Activated T-cell treated with anti-CD3 and anti-CD28 coated beads, Interleukin-2, amount 50 U/mL, for 4 hours (primary cell): ENCODE measurements at regions not wholly inside any gene's neighbourhood (a gene's known extent, or its start where the extent isn't known, plus 50 kb on each side); places are given as distances from the start of the nearest gene placed in this dataset.

Source experiments
- ATAC-seq, 2 donors: fragments of 200-7000 bp; cut with Tn5 transposase; one replicate each; pipeline ENCODE4 v1.10.0; 2021
- DNase-seq: peaks from one replicate; pipeline ENCODE4 v3.0.0-alpha.2; 2020
- H3K27me3 Mint-ChIP-seq: one replicate; pipeline ENCODE4 v1.8.0; 2021; ENCODE audit warnings: low read depth, mixed read lengths
- H3K36me3 Mint-ChIP-seq: one replicate; pipeline ENCODE4 v1.8.0; 2022; ENCODE audit warnings: mixed read lengths; ENCODE audit not compliant: insufficient read depth
- H3K4me1 Mint-ChIP-seq: one replicate; pipeline ENCODE4 v1.8.0; 2021; ENCODE audit warnings: low read depth, mixed read lengths
- H3K4me3 Mint-ChIP-seq: one replicate; pipeline ENCODE4 v1.8.0; 2021; ENCODE audit warnings: mild to moderate bottlenecking, moderate library complexity, mixed read lengths
- H3K9me3 Mint-ChIP-seq: one replicate; pipeline ENCODE4 v1.8.0; 2021; ENCODE audit warnings: mixed read lengths

- H3K9me3 Mint-ChIP-seq, result no peaks in the 10 kb centered on the region
- H3K4me3 Mint-ChIP-seq, result no peak overlapping the region
- H3K27me3 Mint-ChIP-seq, result peaks cover 23% of the 10 kb centered on the region
- no peaks in the 10 kb centered on the region for H3K4me1 Mint-ChIP-seq
- no peaks in the 10 kb centered on the region for H3K36me3 Mint-ChIP-seq
- no peak for ATAC-seq
- DNase-seq, result no peak
Measured at GRCh38 chr20:24181151-24181550, 192.6 kb upstream of the GGTLC1 start.

- no peaks in the 10 kb centered on the region for H3K4me1 Mint-ChIP-seq
- peaks cover 5% of the 10 kb centered on the region for H3K27me3 Mint-ChIP-seq
- H3K4me3 Mint-ChIP-seq, result no peak overlapping the region
- no peak for DNase-seq
- no peak for ATAC-seq
- peaks cover 15% of the 10 kb centered on the region for H3K9me3 Mint-ChIP-seq
- H3K36me3 Mint-ChIP-seq, result no peaks in the 10 kb centered on the region
Measured at GRCh38 chr20:24169256-24169655, 180.7 kb upstream of the GGTLC1 start.

DNA sequence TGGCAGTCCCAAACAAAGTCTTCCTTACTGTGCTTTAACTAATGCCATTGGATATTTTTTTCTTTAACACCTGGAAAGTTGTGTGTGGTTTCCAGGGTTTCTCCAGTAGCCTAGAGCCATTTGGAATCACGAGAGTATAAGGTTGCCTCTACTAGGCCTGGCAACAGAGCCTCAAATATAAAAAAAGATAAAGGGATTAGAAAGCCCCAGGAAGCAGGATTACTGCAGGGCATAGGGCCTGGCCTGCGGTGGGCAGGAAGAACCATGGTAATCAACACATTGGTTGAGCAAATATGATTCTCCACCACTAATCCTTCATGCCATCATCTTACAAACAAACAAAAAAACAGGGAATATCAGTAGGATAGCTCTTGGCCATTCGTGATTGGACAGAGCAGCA lies 177.8 kb upstream of the GGTLC1 start:
- Mint-ChIP-seq H3K4me3 (no peak overlapping the region), H3K27me3 (no peaks in the 10 kb centered on the region), H3K36me3 (no peaks in the 10 kb centered on the region), H3K4me1 (no peaks in the 10 kb centered on the region), H3K9me3 (no peaks in the 10 kb centered on the region)
- DNase-seq (no peak), ATAC-seq (no peak)

DNA sequence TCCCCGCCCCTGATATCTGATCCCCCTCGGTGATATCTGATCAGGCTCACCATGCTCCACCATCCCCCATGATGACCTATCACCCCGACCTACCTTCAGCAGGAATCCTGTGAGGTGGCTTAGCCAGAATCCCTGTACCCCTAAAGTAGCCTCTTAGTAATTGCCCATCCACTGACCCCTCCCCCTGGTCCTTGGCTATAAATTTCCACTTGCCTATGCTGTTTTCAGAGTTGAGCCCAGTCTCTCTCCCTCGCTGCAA lies 177.5 kb upstream of the GGTLC1 start:
- no peak for ATAC-seq

GRCh38 chr20:24165301-24166122 lies 176.9 kb upstream of the GGTLC1 start:
- Mint-ChIP-seq H3K27me3 (no peaks in the 10 kb centered on the region), H3K4me3 (no peak overlapping the region), H3K36me3 (no peaks in the 10 kb centered on the region), H3K9me3 (no peaks in the 10 kb centered on the region), H3K4me1 (no peaks in the 10 kb centered on the region)
- DNase-seq (no peak), ATAC-seq (no peak)

More for the DNA sequence above, 177.5 kb upstream of the GGTLC1 start:
- Mint-ChIP-seq H3K27me3 (no peaks in the 10 kb centered on the region), H3K36me3 (no peaks in the 10 kb centered on the region), H3K4me1 (no peaks in the 10 kb centered on the region), H3K4me3 (no peak overlapping the region), H3K9me3 (no peaks in the 10 kb centered on the region)
- DNase-seq, result no peak

DNA sequence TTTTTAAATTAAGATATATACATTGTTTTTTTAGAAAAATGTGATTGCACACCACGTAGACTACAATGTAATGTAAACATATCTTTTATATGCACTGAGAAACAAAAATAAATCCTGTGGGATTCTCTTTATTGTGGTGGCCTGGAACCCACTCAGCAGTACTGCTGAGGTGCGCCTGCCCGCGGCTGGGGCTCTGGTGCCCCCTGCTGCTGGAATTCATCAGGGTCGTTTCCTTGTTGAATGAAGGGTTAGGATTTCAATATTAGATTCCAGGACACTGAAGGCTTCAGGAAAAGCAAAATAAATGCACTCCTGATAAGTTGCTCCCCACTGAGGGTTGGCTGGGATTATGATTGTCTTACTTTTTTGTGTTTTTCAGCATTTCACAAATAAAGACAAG lies 175.8 kb upstream of the GGTLC1 start:
- no peak overlapping the region for H3K4me3 Mint-ChIP-seq
- ATAC-seq (no peak), DNase-seq (peak; percentile 30)
- H3K27me3 Mint-ChIP-seq, result no peaks in the 10 kb centered on the region
- no peaks in the 10 kb centered on the region for H3K36me3 Mint-ChIP-seq
- H3K9me3 Mint-ChIP-seq, result no peaks in the 10 kb centered on the region
- no peaks in the 10 kb centered on the region for H3K4me1 Mint-ChIP-seq

- Mint-ChIP-seq H3K4me1 (no peaks in the 10 kb centered on the region), H3K4me3 (no peak overlapping the region), H3K9me3 (no peaks in the 10 kb centered on the region), H3K36me3 (no peaks in the 10 kb centered on the region), H3K27me3 (no peaks in the 10 kb centered on the region)
- ATAC-seq (no peak), DNase-seq (no peak)
Measured at GRCh38 chr20:24163506-24163905, 174.9 kb upstream of the GGTLC1 start.

DNA sequence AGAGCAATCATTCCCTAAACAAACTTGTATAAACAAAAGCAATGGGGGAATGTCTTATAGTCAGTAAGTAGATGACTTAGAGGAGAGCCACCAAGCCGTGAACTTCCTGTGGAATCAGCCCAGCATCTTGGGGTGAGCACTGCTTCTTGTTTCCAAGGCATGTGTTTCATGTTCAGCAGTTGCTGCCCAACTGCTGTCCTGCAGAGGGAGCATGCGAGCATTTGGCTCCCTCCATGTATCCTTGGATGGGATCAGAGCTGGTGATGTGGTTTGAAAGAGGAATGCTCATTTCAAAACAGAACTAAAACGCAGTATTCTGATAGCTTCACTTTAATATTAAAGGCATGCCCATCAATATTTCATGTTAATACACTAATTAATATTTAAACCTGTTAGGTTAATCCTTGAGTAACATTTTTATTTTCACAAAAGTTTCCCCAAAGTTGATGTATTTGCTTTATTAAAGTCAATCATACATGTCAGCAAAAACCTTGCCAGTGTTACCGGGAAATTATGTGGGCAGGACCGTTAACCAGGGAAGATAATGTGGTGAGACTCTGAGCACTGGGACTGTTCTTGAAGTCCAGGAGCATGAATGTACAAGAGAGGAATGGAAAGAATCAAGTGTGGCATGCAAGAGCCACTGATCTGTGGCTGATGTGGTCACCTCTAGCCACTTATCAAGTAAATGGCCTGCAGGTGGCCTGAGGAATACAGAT lies 172.1 kb upstream of the GGTLC1 start:
- Mint-ChIP-seq H3K36me3 (no peaks in the 10 kb centered on the region), H3K4me1 (no peaks in the 10 kb centered on the region)

GRCh38 chr20:24158281-24158680 lies 169.7 kb upstream of the GGTLC1 start:
- Mint-ChIP-seq H3K4me3 (no peak overlapping the region), H3K36me3 (no peaks in the 10 kb centered on the region), H3K27me3 (peaks cover under 1% of the 10 kb centered on the region), H3K9me3 (no peaks in the 10 kb centered on the region), H3K4me1 (no peaks in the 10 kb centered on the region)
- ATAC-seq, result no peak
- DNase-seq, result no peak

More for the DNA sequence above, 172.1 kb upstream of the GGTLC1 start:
- no peak for ATAC-seq
- Mint-ChIP-seq H3K4me3 (no peak overlapping the region), H3K27me3 (no peaks in the 10 kb centered on the region), H3K9me3 (no peaks in the 10 kb centered on the region)
- DNase-seq, result no peak

GRCh38 chr20:24157213-24157612 lies 168.6 kb upstream of the GGTLC1 start:
- DNase-seq, result no peak
- H3K27me3 Mint-ChIP-seq, result peaks cover 1% of the 10 kb centered on the region
- H3K4me1 Mint-ChIP-seq, result no peaks in the 10 kb centered on the region

GRCh38 chr20:24153101-24154040 lies 164.8 kb upstream of the GGTLC1 start:
- ATAC-seq (no peak), DNase-seq (no peak)
- Mint-ChIP-seq H3K36me3 (no peaks in the 10 kb centered on the region), H3K4me1 (peaks cover 2% of the 10 kb centered on the region), H3K9me3 (peaks cover 5% of the 10 kb centered on the region), H3K27me3 (peaks cover 6% of the 10 kb centered on the region), H3K4me3 (no peak overlapping the region)

More at GRCh38 chr20:24157213-24157612, 168.6 kb upstream of the GGTLC1 start:
- ATAC-seq, result peak in 1 of 2 donors; percentile 56
- no peaks in the 10 kb centered on the region for H3K9me3 Mint-ChIP-seq
- H3K4me3 Mint-ChIP-seq, result no peak overlapping the region
- no peaks in the 10 kb centered on the region for H3K36me3 Mint-ChIP-seq

DNA sequence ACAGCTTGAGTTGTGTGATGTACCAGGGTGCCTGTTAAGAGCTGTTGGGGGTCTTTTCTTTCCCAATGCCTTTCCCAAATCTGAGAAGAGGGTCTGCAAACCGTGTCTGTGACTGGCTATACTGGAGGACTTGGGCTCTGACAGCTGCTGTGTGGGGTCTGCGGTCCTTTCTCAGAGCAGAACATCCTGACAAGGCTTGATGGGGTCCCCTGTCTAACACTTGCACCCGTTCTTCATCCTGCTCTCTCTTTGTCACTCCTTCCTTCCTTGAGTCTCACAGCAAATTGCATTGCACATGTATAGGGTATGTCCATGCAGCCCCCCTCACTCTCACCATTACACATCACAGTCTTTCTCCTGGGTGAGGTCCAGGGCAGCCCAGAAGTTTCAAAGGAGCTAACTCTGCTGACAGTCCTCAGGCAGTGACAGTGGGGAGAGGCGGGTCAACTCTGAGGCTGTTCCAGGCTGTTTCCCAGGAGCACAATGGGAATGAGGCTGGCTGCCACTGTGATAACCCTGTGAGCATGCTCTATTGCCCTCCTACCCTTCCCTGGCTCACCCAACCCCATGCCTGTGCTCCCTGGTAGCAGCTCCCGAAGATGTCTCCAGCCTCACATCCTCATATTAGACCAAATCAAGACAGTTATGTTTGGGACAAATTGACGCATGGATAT lies 163.2 kb upstream of the GGTLC1 start:
- ATAC-seq (no peak), DNase-seq (no peak)
- no peaks in the 10 kb centered on the region for H3K36me3 Mint-ChIP-seq
- H3K9me3 Mint-ChIP-seq, result peaks cover 7% of the 10 kb centered on the region
- no peak overlapping the region for H3K4me3 Mint-ChIP-seq
- peaks cover 10% of the 10 kb centered on the region for H3K4me1 Mint-ChIP-seq
- peaks cover 6% of the 10 kb centered on the region for H3K27me3 Mint-ChIP-seq

GRCh38 chr20:24150406-24150805 lies 161.8 kb upstream of the GGTLC1 start:
- peaks cover 10% of the 10 kb centered on the region for H3K27me3 Mint-ChIP-seq
- H3K4me1 Mint-ChIP-seq, result peaks cover 10% of the 10 kb centered on the region
- H3K4me3 Mint-ChIP-seq, result no peak overlapping the region
- DNase-seq (no peak), ATAC-seq (no peak)
- H3K9me3 Mint-ChIP-seq, result peaks cover 7% of the 10 kb centered on the region
- no peaks in the 10 kb centered on the region for H3K36me3 Mint-ChIP-seq

DNA sequence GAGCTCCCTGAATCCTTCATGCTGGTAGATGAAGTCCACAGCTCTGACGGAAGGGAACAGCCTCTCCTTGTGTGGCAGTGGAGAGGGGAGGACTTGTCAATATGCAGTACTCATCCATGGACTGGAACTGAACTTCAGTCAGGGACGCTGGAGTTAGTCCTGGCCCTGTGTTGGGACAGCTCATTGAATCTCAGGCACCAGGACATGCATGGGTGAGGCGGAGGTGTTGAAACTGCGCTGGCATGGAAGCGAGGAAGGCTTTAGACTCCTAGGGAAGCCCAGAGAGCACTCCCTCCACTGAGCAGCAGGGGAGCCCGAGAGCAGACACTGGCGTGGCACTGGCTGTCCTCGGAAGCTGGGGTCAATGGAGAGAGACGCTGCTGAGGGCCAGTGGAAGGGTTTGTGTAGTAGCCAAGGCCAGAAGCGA lies 161.3 kb upstream of the GGTLC1 start:
- no peak for DNase-seq
- H3K4me1 Mint-ChIP-seq, result peaks cover 10% of the 10 kb centered on the region
- H3K4me3 Mint-ChIP-seq, result no peak overlapping the region
- H3K27me3 Mint-ChIP-seq, result peaks cover 10% of the 10 kb centered on the region
- H3K9me3 Mint-ChIP-seq, result peaks cover 7% of the 10 kb centered on the region
- no peak for ATAC-seq
- no peaks in the 10 kb centered on the region for H3K36me3 Mint-ChIP-seq
